OCI-LY7 (cell line): ENCODE measurements at regions not wholly inside any gene's neighbourhood (a gene's known extent, or its start where the extent isn't known, plus 50 kb on each side); places are given as distances from the start of the nearest gene placed in this dataset.
"Not testable (repeated sequence)": the region's sequence is repeated elsewhere in the genome, so short reads cannot be mapped to it uniquely, and the experiment has no call there.

Source experiments
- BruUV-seq: library from RNA; stranded (reverse); fragments of 400-500 nt; replicated peaks from 2 replicates; lab custom pipeline; 2021; lab: Mats Ljungman, UMichigan
- CTCF ChIA-PET: fragments of 300-600 bp; sonication (Branson Sonifier 250); formaldehyde crosslinking; loops from one replicate; lab custom pipeline; 2022; ENCODE audit warnings: antibody characterized with exemption; ENCODE audit not compliant: unreplicated experiment; lab: Charles Lee
- POLR2A ChIA-PET: fragments of 300-600 bp; sonication (Branson Sonifier 250); formaldehyde crosslinking; loops from one replicate; lab custom pipeline; 2022; ENCODE audit warnings: antibody characterized with exemption; lab: Charles Lee
- DNase-seq: peaks from one replicate; pipeline ENCODE4 v3.0.0-alpha.2; 2015; ENCODE audit warnings: low spot score
- H2AFZ ChIP-seq: fragments of 200-600 bp; sonication (generic), shearing (Covaris generic); 2 replicates; pipeline ENCODE4 v1.6.1; 2014; ENCODE audit warnings: mild to moderate bottlenecking, antibody characterized with exemption, low read length, moderate library complexity
- H3K27ac ChIP-seq: fragments of 200-600 bp; sonication (generic); 2 replicates; pipeline ENCODE4 v1.5.1; 2014; ENCODE audit warnings: mixed run types, low read depth, mild to moderate bottlenecking, moderate library complexity, low read length, inconsistent platforms; ENCODE audit not compliant: poor library complexity, severe bottlenecking
- H3K36me3 ChIP-seq: fragments of 200-600 bp; sonication (generic); 2 replicates; pipeline ENCODE4 v1.6.1; 2014; ENCODE audit warnings: mild to moderate bottlenecking, antibody characterized with exemption, low read length, moderate library complexity, mixed read lengths; ENCODE audit not compliant: insufficient read depth
- H3K4me1 ChIP-seq: fragments of 200-600 bp; sonication (generic); 2 replicates; pipeline ENCODE4 v1.5.1; 2014; ENCODE audit warnings: mild to moderate bottlenecking, low read length; ENCODE audit not compliant: insufficient read depth, poor library complexity, severe bottlenecking
- H3K4me2 ChIP-seq: fragments of 200-600 bp; sonication (generic); 2 replicates; pipeline ENCODE4 v1.6.1; 2014; ENCODE audit warnings: mild to moderate bottlenecking, low read length
- H3K4me3 ChIP-seq: fragments of 200-600 bp; sonication (generic); 2 replicates; pipeline ENCODE4 v1.5.1; 2014; ENCODE audit warnings: mild to moderate bottlenecking, low read depth, low read length; ENCODE audit not compliant: poor library complexity, severe bottlenecking
- H3K79me2 ChIP-seq: fragments of 200-600 bp; sonication (generic); 2 replicates; pipeline ENCODE4 v1.6.1; 2016; ENCODE audit warnings: low read depth, mild to moderate bottlenecking, low read length, moderate library complexity, mixed read lengths; ENCODE audit not compliant: insufficient read depth
- H3K9me2 ChIP-seq: fragments of 200-600 bp; sonication (generic); 2 replicates; pipeline ENCODE4 v1.6.1; 2016; ENCODE audit warnings: mild to moderate bottlenecking, low read length, mixed read lengths; ENCODE audit not compliant: insufficient read depth
- H3K9me3 ChIP-seq: fragments of 200-600 bp; sonication (generic); 2 replicates; pipeline ENCODE4 v1.6.1; 2014; ENCODE audit warnings: mild to moderate bottlenecking, mixed run types, low read length, mixed read lengths
- H4K20me1 ChIP-seq: fragments of 200-600 bp; sonication (generic); 2 replicates; pipeline ENCODE4 v1.6.1; 2014; ENCODE audit warnings: mild to moderate bottlenecking, antibody characterized with exemption, low read length, moderate library complexity, mixed read lengths; ENCODE audit not compliant: insufficient read depth
- EZH2phosphoT487 ChIP-seq: fragments of 200-600 bp; sonication (generic); IDR thresholded peaks from 2 replicates; pipeline ENCODE4 v1.6.1; 2018; ENCODE audit warnings: low read depth, borderline replicate concordance, mild to moderate bottlenecking, mixed run types, antibody characterized with exemption, low read length, moderate library complexity, mixed read lengths
- intact Hi-C: fragments of 100-400 bp; cut with micrococcal nuclease; formaldehyde crosslinking; loops from one replicate; pipeline ENCODE4 v1.10.0; 2022; ENCODE audit not compliant: unreplicated experiment
- TF ChIP-seq, protein P1 (sequence below): fragments of 200-600 bp; sonication (generic); conservative IDR thresholded peaks from 2 replicates; pipeline ENCODE4 v1.5.1; 2014; ENCODE audit warnings: mild to moderate bottlenecking, antibody characterized with exemption, low read length, moderate library complexity, mixed read lengths

GRCh38 chr10:46097576-46098317 lies 51.7 kb upstream of the MSMB start:
- H3K27ac ChIP-seq, result peak overlapping the region; percentile 80
- H3K4me3 ChIP-seq, result no peak overlapping the region
- DNase-seq, result no peak
- H3K36me3 ChIP-seq, result no peaks in the 10 kb centered on the region
- intact Hi-C loops, result loop anchor here (10.0 kb wide), 1 partner anchor 167 kb away; no protein-coding TSS in a partner anchor
- H3K4me1 ChIP-seq, result peaks cover 59% of the 10 kb centered on the region
- no peak overlapping the region; the same call in 1 of the 2 replicates for H2AFZ ChIP-seq
- H3K4me2 ChIP-seq, result peak overlapping the region; percentile 65
- POLR2A ChIA-PET, result interaction anchor here (0.6 to 1.4 kb wide), 3 partner anchors 23 to 121 kb away, joined by 3 to 5 read pairs (median 3); no protein-coding TSS in a partner anchor
- no peak for TF ChIP-seq EZH2phosphoT487
- TF ChIP-seq, protein P1, sequence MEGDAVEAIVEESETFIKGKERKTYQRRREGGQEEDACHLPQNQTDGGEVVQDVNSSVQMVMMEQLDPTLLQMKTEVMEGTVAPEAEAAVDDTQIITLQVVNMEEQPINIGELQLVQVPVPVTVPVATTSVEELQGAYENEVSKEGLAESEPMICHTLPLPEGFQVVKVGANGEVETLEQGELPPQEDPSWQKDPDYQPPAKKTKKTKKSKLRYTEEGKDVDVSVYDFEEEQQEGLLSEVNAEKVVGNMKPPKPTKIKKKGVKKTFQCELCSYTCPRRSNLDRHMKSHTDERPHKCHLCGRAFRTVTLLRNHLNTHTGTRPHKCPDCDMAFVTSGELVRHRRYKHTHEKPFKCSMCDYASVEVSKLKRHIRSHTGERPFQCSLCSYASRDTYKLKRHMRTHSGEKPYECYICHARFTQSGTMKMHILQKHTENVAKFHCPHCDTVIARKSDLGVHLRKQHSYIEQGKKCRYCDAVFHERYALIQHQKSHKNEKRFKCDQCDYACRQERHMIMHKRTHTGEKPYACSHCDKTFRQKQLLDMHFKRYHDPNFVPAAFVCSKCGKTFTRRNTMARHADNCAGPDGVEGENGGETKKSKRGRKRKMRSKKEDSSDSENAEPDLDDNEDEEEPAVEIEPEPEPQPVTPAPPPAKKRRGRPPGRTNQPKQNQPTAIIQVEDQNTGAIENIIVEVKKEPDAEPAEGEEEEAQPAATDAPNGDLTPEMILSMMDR, result no peak
- H3K9me2 ChIP-seq, result no peaks in the 10 kb centered on the region
- BruUV-seq, result no TSS peak
- CTCF ChIA-PET, result no interaction called here
- H3K9me3 ChIP-seq, result peaks cover 5% of the 10 kb centered on the region; the same call in 1 of the 2 replicates
- H3K79me2 ChIP-seq, result no peaks in the 10 kb centered on the region
- no peaks in the 10 kb centered on the region for H4K20me1 ChIP-seq

DNA sequence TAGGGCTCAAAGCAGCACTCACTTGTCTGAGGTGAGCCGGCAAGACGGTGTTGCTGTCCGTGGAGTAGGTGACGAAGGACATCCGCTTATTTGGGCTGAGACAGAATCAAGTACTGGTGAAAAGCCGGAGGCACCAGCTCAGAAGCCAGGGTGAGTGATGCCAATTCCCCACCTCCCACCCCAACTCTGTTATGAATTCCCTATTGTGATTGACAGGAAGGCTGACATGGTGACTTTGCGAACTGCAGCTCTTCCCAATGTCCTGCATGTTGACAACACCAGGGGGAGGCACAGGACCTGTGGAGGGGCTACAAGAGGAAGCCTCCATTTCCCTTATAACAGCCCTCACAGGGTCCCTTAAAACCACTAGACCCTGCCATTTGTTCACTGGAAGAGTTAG lies 52.3 kb upstream of the MSMB start:
- Histone ChIP-seq H3K9me3 (peaks cover 5% of the 10 kb centered on the region; the same call in 1 of the 2 replicates), H3K4me3 (no peak overlapping the region), H3K27ac (no peak overlapping the region), H3K4me1 (peaks cover 52% of the 10 kb centered on the region), H3K36me3 (no peaks in the 10 kb centered on the region), H2AFZ (no peak overlapping the region; the same call in 1 of the 2 replicates), H3K9me2 (no peaks in the 10 kb centered on the region), H3K4me2 (no peak overlapping the region), H3K79me2 (no peaks in the 10 kb centered on the region), H4K20me1 (no peaks in the 10 kb centered on the region)
- intact Hi-C loops, result loop anchor here (10.0 kb wide), 1 partner anchor 166 kb away; no protein-coding TSS in a partner anchor
- CTCF ChIA-PET, result no interaction called here
- POLR2A ChIA-PET, result interaction anchor here (0.9 kb wide), 1 partner anchor 120 kb away, joined by 3 read pairs; no protein-coding TSS in a partner anchor
- TF ChIP-seq EZH2phosphoT487, result no peak
- TF ChIP-seq, protein P1, result peak; percentile 22; the same call in 1 of the 2 replicates
- DNase-seq, result no peak
- no TSS peak for BruUV-seq

DNA sequence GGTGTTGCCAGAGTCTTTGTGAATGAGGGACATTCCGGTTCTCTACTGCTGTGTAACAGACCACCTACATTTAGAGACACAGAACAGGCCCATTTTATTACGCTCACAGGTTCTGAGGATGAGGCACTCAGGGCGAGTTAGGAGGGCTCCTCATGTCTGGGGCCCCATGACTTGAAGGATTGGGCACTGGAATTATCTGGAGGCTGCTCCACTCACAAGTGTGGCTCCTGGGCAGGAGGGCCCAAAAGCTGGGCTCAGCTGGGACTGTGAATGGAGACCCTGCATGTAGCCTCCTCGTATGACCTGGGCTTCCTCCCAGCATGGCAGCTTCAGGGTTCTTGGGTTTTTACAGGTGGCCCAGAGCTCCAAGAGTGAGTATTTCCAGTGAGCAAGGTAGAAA lies 52.9 kb upstream of the MSMB start:
- CTCF ChIA-PET, H4K20me1 ChIP-seq, BruUV-seq, H3K36me3 ChIP-seq, H3K27ac ChIP-seq, H3K4me3 ChIP-seq, H2AFZ ChIP-seq, H3K9me2 ChIP-seq, DNase-seq, H3K9me3 ChIP-seq, H3K79me2 ChIP-seq, POLR2A ChIA-PET, H3K4me2 ChIP-seq: not testable (repeated sequence)
- intact Hi-C loops, result loop anchor here (10.0 kb wide), 1 partner anchor 166 kb away; no protein-coding TSS in a partner anchor
- H3K4me1 ChIP-seq, result peaks cover 47% of the 10 kb centered on the region
